Gastrocnemius medialis (tissue), 4 donors: ENCODE measurements at regions not wholly inside any gene's neighbourhood (a gene's known extent, or its start where the extent isn't known, plus 50 kb on each side); places are given as distances from the start of the nearest gene placed in this dataset.

Experiments
- POLR2A ChIP-seq, 2 donors: fragments of 450-650 bp; IDR thresholded peaks; one replicate each; pipeline ENCODE4 v1.6.1; 2017; ENCODE audit warnings: antibody characterized with exemption in 2 of 2, mild to moderate bottlenecking in 2 of 2, moderate library complexity in 2 of 2
- TF ChIP-seq, protein P1 (sequence below), 5 experiments: fragments of 450-650 bp in 3 of 5; fragments of 200-600 bp in 2 of 5; sonication (generic) in 2 of 5; IDR thresholded peaks in 4 of 5; conservative IDR thresholded peaks in 1 of 5; 1 replicate in 4 of 5; 2 replicates in 1 of 5; pipeline ENCODE4 v1.5.1; 2016 to 2019; ENCODE audit warnings: antibody characterized with exemption in 5 of 5, mild to moderate bottlenecking in 3 of 5, moderate library complexity in 3 of 5

DNA sequence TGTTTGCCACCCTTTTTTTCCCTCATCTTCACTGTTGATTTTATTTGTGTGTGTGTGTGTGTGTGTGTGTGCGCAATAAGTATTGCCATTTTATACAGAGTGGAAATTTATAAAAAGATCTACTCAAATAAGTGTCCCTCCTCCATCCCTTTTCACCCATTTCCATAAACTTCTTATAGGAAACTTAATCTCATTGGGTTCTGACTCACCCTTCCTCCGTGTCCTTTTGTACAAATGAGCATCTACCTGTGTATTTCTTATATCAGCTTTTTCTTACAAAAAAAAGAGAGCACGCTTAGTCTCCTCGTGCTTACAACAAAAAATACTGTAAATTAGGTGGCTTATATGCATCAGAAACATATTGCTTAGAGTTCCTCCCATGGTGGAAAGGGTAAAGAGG lies 711.2 kb upstream of the CDH7 start:
- TF ChIP-seq, protein P1, sequence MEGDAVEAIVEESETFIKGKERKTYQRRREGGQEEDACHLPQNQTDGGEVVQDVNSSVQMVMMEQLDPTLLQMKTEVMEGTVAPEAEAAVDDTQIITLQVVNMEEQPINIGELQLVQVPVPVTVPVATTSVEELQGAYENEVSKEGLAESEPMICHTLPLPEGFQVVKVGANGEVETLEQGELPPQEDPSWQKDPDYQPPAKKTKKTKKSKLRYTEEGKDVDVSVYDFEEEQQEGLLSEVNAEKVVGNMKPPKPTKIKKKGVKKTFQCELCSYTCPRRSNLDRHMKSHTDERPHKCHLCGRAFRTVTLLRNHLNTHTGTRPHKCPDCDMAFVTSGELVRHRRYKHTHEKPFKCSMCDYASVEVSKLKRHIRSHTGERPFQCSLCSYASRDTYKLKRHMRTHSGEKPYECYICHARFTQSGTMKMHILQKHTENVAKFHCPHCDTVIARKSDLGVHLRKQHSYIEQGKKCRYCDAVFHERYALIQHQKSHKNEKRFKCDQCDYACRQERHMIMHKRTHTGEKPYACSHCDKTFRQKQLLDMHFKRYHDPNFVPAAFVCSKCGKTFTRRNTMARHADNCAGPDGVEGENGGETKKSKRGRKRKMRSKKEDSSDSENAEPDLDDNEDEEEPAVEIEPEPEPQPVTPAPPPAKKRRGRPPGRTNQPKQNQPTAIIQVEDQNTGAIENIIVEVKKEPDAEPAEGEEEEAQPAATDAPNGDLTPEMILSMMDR (IDR thresholded peaks at IDR 0.05 in 4 of 5, conservative IDR thresholded peaks at IDR 0.05 in 1 of 5) = no peak
- TF ChIP-seq POLR2A (IDR thresholded peaks at IDR 0.05) = no peak
